Epithelial cell of proximal tubule (primary cell): ENCODE measurements at regions not wholly inside any gene's neighbourhood (a gene's known extent, or its start where the extent isn't known, plus 50 kb on each side); places are given as distances from the start of the nearest gene placed in this dataset.

Experiments
- DNase-seq: peaks from one replicate; pipeline ENCODE4 v3.0.0-alpha.2; 2011; ENCODE audit warnings: low read depth
- H3K4me3 ChIP-seq: 2 replicates; pipeline ENCODE4 v1.5.1; 2011; ENCODE audit warnings: low read depth, mild to moderate bottlenecking, low read length
- CTCF ChIP-seq: conservative IDR thresholded peaks from 2 replicates; pipeline ENCODE4 v1.5.1; 2012; ENCODE audit warnings: low read depth, mild to moderate bottlenecking, low read length

- H3K4me3 ChIP-seq = no peak overlapping the region
- no peak for DNase-seq
- no peak for TF ChIP-seq CTCF
Measured at GRCh38 chr7:54629771-54630170, 87.6 kb downstream of the VSTM2A start.

DNA sequence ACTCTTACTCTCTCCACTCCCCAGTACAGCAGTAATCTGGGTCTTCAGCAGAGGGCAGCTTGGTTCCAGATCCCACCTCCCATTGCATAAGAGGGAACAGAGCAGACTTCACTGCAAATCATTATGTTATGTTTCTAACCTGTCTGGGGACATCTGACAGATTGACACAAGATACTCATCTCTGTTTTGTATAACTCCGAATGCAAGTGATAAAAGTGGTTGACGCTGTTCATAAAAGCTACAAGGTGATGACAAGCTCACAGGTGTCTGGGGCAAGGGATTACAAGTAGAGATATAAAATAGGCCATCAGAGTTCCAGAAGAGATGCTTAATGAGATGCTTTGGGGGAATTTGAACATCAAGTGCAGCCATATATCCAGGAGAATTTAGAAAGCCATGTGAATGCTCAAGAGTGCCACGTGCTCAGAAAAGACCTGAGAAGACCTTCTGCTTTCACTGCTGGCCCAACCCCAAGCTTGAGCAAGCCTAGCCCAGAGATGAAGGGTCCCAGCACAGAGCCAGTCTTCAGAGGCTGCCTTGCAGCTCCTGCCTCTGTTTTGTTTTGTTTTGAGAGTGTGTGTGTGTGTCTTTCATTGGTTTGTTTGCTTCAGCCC is 80.6 kb downstream of the VSTM2A start:
- no peak for TF ChIP-seq CTCF
- no peak for DNase-seq
- H3K4me3 ChIP-seq = no peak overlapping the region
